Activated naive CD8-positive, alpha-beta T cell treated with anti-CD3 and anti-CD28 coated beads, Interleukin-2, amount 10 ng/mL, durations not matched to agents 7 days and 5 days (primary cell): ENCODE measurements at regions not wholly inside any gene's neighbourhood (a gene's known extent, or its start where the extent isn't known, plus 50 kb on each side); places are given as distances from the start of the nearest gene placed in this dataset.
"Not testable (repeated sequence)": the region's sequence is repeated elsewhere in the genome, so short reads cannot be mapped to it uniquely, and the experiment has no call there.

ENCODE experiments used
- ATAC-seq: fragments of 150-1000 bp; cut with Tn5 transposase; one replicate; pipeline ENCODE4 v1.10.0; 2021; ENCODE audit warnings: low read depth, moderate library complexity
- POLR2A ChIA-PET: fragments of 350-600 bp; sonication (Branson Sonifier 250); formaldehyde crosslinking; loops from one replicate; lab custom pipeline; 2021; ENCODE audit warnings: antibody characterized with exemption; lab: Charles Lee
- DNase-seq: peaks from one replicate; pipeline ENCODE4 v3.0.0; 2021
- H3K27ac Mint-ChIP-seq: one replicate; pipeline ENCODE4 v1.8.0; 2022; ENCODE audit warnings: mild to moderate bottlenecking, mixed read lengths
- H3K27me3 Mint-ChIP-seq: one replicate; pipeline ENCODE4 v1.8.0; 2022; ENCODE audit warnings: mild to moderate bottlenecking, moderate library complexity, mixed read lengths
- H3K36me3 Mint-ChIP-seq: one replicate; pipeline ENCODE4 v1.8.0; 2021; ENCODE audit warnings: mild to moderate bottlenecking, mixed read lengths
- H3K4me1 Mint-ChIP-seq: one replicate; pipeline ENCODE4 v1.8.0; 2021; ENCODE audit warnings: mixed read lengths
- H3K4me3 Mint-ChIP-seq: one replicate; pipeline ENCODE4 v1.8.0; 2022; ENCODE audit warnings: mild to moderate bottlenecking, moderate library complexity, mixed read lengths
- H3K9me3 Mint-ChIP-seq: one replicate; pipeline ENCODE4 v1.8.0; 2021; ENCODE audit warnings: mixed read lengths

GRCh38 chr16:9665851-9666271, 516.4 kb downstream of the GRIN2A start:
- H3K27me3 Mint-ChIP-seq: no peaks in the 10 kb centered on the region
- no peaks in the 10 kb centered on the region for H3K4me1 Mint-ChIP-seq
- H3K36me3 Mint-ChIP-seq: no peaks in the 10 kb centered on the region
- H3K27ac Mint-ChIP-seq: no peak overlapping the region
- DNase-seq (no peak), ATAC-seq (no peak)
- peaks cover 3% of the 10 kb centered on the region for H3K9me3 Mint-ChIP-seq
- no peak overlapping the region for H3K4me3 Mint-ChIP-seq
- POLR2A ChIA-PET: no interaction called here

DNA sequence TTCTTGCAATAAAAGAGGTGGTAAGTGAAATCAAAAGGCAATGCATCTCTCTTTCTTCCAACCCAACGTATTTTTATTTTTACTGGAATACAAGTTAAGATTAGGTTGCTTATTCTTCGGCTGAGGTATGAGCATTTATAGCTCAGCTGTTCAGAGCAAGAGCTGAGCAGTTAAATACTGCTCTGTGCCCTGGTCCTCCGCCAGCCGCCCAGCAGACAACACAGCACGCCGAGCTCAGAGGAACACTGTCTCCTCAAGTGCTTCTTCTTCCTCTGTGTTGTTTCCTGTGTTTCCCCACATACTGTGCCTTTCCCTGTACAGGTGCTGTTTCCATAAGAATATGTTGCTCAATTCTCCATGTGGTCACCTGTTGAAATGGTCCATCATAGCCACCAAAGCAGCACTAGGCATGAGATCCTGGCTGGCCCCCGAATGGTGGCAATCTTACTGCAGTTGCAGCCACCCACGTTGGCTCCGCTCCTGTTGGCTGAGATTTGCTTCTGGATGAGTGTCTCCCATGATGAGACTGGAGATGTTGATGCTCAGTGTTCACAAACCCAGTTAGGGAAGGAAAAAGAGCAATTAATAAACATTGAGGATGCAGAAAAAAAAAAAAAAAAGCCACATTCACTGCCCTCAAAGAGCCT, 515.3 kb downstream of the GRIN2A start:
- Mint-ChIP-seq H3K27me3 (no peaks in the 10 kb centered on the region), H3K36me3 (no peaks in the 10 kb centered on the region), H3K4me3 (no peak overlapping the region), H3K4me1 (no peaks in the 10 kb centered on the region), H3K27ac (no peak overlapping the region), H3K9me3 (peaks cover 3% of the 10 kb centered on the region)
- POLR2A ChIA-PET: no interaction called here
- DNase-seq (no peak), ATAC-seq (no peak)

GRCh38 chr16:9670033-9670432, 512.2 kb downstream of the GRIN2A start:
- H3K36me3 Mint-ChIP-seq: no peaks in the 10 kb centered on the region
- no peaks in the 10 kb centered on the region for H3K4me1 Mint-ChIP-seq
- H3K9me3 Mint-ChIP-seq: peaks cover 3% of the 10 kb centered on the region
- POLR2A ChIA-PET: no interaction called here
- H3K27me3 Mint-ChIP-seq: no peaks in the 10 kb centered on the region
- no peak overlapping the region for H3K4me3 Mint-ChIP-seq
- no peak overlapping the region for H3K27ac Mint-ChIP-seq
- ATAC-seq (no peak), DNase-seq (no peak)

DNA sequence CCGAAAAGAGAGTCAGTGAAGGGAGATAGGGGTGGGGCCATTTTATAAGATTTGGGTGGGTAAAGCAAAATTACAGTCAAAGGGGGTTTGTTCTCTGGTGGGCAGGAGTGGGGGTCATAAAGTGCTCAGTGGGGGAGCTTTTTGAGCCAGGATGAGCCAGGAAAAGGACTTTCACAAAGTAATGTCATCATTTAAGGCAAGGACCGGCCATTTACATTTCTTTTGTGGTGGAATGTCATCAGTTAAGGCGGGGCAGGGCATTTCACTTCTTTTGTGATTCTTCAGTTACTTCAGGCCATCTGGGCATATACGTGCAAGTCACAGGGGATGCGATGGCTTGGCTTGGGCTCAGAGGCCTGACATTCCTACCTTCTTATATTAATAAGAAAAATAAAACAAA, 511.6 kb downstream of the GRIN2A start:
- POLR2A ChIA-PET, H3K4me3 Mint-ChIP-seq, H3K9me3 Mint-ChIP-seq, DNase-seq, H3K27ac Mint-ChIP-seq, H3K4me1 Mint-ChIP-seq, H3K27me3 Mint-ChIP-seq, ATAC-seq, H3K36me3 Mint-ChIP-seq: not testable (repeated sequence)

DNA sequence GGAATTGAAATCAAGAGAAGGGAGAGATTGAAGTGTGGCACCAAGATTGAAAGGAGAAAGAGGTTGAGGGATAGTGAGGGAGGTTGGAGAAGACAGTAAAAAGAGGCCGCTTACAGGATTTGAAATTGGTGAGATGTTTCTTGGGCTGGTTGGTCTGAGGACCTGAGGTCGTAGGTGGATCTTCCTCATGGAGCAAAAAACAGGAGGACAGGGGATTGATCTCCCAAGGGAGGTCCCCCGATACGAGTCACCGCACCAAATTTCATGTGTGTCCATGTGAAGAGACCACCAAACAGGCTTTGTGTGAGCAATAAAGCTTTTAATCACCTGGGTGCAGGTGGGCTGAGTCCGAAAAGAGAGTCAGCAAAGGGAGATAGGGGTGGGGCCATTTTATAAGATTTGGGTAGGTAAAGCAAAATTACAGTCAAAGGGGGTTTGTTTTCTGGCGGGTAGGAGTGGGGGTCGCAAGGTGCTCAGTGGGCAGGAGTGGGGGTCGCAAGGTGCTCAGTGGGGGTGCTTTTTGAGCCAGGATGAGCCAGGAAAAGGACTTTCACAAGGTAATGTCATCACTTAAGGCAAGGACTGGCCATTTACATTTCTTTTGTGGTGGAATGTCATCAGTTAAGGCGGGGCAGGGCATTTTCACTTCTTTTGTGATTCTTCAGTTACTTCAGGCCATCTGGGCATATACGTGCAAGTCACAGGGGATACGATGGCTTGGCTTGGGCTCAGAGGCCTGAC, 505.5 kb downstream of the GRIN2A start:
- H3K4me1 Mint-ChIP-seq, H3K27ac Mint-ChIP-seq, DNase-seq, ATAC-seq, H3K4me3 Mint-ChIP-seq, H3K36me3 Mint-ChIP-seq, POLR2A ChIA-PET, H3K27me3 Mint-ChIP-seq, H3K9me3 Mint-ChIP-seq: not testable (repeated sequence)

DNA sequence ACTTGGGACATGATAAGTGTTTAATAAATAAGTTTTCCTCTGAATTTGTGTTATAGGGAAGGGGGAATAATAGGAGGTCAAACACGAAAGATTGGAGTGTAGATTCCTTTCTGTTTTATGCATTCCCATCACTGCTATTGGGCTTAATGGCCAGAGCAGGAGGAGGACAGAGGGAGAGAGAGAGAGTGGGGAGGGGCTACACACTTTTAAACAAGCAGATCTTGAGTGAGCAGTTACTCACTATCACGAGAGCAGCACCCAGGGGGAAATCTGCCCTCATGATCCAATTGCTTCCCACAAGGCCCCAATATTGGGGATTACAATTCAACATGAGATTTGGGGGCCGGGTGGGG, 505.0 kb downstream of the GRIN2A start:
- ATAC-seq (no peak), DNase-seq (no peak)
- no peaks in the 10 kb centered on the region for H3K9me3 Mint-ChIP-seq
- no peaks in the 10 kb centered on the region for H3K4me1 Mint-ChIP-seq
- POLR2A ChIA-PET: no interaction called here
- no peak overlapping the region for H3K4me3 Mint-ChIP-seq
- no peaks in the 10 kb centered on the region for H3K36me3 Mint-ChIP-seq
- no peaks in the 10 kb centered on the region for H3K27me3 Mint-ChIP-seq
- H3K27ac Mint-ChIP-seq: no peak overlapping the region

- no peaks in the 10 kb centered on the region for H3K27me3 Mint-ChIP-seq
- no peaks in the 10 kb centered on the region for H3K4me1 Mint-ChIP-seq
- DNase-seq (no peak), ATAC-seq (no peak)
- H3K27ac Mint-ChIP-seq: no peak overlapping the region
- no peak overlapping the region for H3K4me3 Mint-ChIP-seq
- H3K9me3 Mint-ChIP-seq: peaks cover 8% of the 10 kb centered on the region
- H3K36me3 Mint-ChIP-seq: no peaks in the 10 kb centered on the region
- POLR2A ChIA-PET: no interaction called here
Measured at GRCh38 chr16:9679213-9679767, 502.9 kb downstream of the GRIN2A start.

DNA sequence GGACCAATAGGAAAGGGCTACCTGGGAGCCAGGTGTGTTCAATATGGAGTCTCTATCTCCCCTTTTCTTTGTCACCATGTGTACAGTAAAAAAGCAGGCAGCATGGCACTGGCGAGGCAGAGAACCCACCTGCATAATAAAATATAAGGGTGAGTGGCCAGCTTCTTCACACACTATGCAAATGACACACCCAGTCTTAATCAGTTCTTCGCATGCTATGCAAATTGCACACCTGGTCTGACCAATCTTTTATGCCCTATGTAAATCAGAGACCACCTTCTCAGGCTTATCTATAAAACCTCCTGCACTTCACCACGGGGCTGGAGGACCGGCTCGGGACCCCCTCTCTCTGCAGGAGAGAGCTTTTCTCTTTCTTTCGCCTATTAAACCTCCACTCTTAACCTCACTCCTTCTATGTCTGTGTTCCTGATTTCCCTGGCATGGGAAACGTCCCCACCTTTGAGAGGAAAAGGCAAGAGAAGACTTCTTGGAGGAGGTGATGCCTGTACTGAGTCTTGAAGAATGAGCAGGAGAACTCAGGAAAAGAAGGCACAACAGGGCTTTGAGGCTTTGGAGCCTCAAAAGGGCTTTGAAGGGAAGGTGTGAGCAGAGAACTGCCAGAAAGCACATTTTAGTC, 502.1 kb downstream of the GRIN2A start:
- no peaks in the 10 kb centered on the region for H3K36me3 Mint-ChIP-seq
- no peaks in the 10 kb centered on the region for H3K4me1 Mint-ChIP-seq
- H3K27ac Mint-ChIP-seq: no peak overlapping the region
- ATAC-seq: no peak
- H3K4me3 Mint-ChIP-seq: no peak overlapping the region
- H3K9me3 Mint-ChIP-seq: peaks cover 8% of the 10 kb centered on the region
- no peak for DNase-seq
- H3K27me3 Mint-ChIP-seq: no peaks in the 10 kb centered on the region
- POLR2A ChIA-PET: interaction anchor here (0.6 kb wide), 1 partner anchor 1663 kb away, joined by 3 read pairs; no protein-coding TSS in a partner anchor

GRCh38 chr16:9680968-9681367, 501.3 kb downstream of the GRIN2A start:
- DNase-seq: no peak
- ATAC-seq: no peak
- H3K36me3 Mint-ChIP-seq: no peaks in the 10 kb centered on the region
- no peak overlapping the region for H3K27ac Mint-ChIP-seq
- no peaks in the 10 kb centered on the region for H3K4me1 Mint-ChIP-seq
- H3K9me3 Mint-ChIP-seq: peaks cover 8% of the 10 kb centered on the region
- POLR2A ChIA-PET: no interaction called here
- no peak overlapping the region for H3K4me3 Mint-ChIP-seq
- H3K27me3 Mint-ChIP-seq: no peaks in the 10 kb centered on the region

DNA sequence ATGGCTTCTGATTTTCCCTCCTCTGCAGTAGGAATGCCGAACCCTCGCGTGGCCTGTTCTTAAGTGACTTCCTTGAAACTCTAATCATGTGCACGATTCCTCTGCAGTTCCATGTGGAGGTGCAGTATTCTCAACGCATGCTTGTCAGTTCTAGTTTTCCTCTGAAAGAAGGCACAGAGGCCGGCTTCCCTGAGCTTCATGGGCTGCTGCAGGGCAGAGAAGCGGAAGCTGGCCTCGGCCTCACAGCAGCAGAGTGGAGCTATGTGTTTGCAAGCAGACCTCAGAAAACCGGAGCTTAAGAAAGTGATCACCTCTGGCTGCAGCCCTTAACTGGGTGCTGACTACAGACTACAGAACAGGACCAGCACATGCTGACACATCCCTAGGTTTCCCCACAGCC, 500.7 kb downstream of the GRIN2A start:
- no peak overlapping the region for H3K4me3 Mint-ChIP-seq
- H3K36me3 Mint-ChIP-seq: no peaks in the 10 kb centered on the region
- no peaks in the 10 kb centered on the region for H3K4me1 Mint-ChIP-seq
- H3K27me3 Mint-ChIP-seq: no peaks in the 10 kb centered on the region
- POLR2A ChIA-PET: no interaction called here
- no peak overlapping the region for H3K27ac Mint-ChIP-seq
- peaks cover 8% of the 10 kb centered on the region for H3K9me3 Mint-ChIP-seq
- DNase-seq: no peak
- no peak for ATAC-seq

DNA sequence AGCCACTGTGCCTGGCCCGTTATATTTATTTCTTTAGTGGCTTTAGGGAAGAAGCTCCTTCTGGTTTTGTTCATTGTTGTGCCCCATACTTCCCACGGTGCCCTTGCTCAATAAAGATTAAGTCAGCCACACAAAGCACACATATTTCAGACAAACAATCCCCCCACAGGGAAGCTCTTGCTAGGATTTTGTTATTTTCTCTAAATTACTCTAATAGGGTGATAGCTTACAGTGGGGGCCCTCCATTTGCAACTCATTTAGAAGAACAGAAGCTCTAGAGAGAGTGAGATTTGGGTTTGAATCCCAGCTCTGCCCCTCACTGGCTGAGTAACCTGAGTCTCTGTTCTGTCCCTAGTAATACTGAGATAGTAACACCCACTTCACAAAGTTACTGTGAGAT, 499.9 kb downstream of the GRIN2A start:
- Mint-ChIP-seq H3K9me3 (peaks cover 8% of the 10 kb centered on the region), H3K4me1 (no peaks in the 10 kb centered on the region), H3K27ac (no peak overlapping the region), H3K4me3 (no peak overlapping the region), H3K27me3 (no peaks in the 10 kb centered on the region), H3K36me3 (no peaks in the 10 kb centered on the region)
- DNase-seq: no peak
- ATAC-seq: no peak
- POLR2A ChIA-PET: no interaction called here

DNA sequence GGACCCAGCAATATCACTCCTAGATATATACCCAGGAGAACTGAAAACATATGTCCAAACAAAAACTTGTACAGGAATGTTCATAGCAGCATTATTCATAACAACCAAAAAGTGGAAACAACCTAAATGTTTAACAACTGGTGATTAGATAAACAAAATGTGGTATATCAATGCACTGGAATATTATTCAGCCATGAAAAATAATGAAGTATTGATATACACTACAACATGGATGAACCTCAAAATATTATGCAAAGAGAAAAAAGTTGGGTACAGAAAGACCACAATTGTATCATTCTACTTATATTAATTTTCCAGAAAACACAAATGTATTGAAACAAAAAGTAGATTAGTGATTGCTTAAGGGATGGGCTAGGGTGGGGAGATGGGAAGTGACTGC, 498.6 kb downstream of the GRIN2A start:
- ATAC-seq (no peak), DNase-seq (no peak)
- no peak overlapping the region for H3K4me3 Mint-ChIP-seq
- H3K27ac Mint-ChIP-seq: no peak overlapping the region
- H3K9me3 Mint-ChIP-seq: peaks cover 8% of the 10 kb centered on the region
- H3K27me3 Mint-ChIP-seq: no peaks in the 10 kb centered on the region
- POLR2A ChIA-PET: no interaction called here
- H3K36me3 Mint-ChIP-seq: no peaks in the 10 kb centered on the region
- H3K4me1 Mint-ChIP-seq: no peaks in the 10 kb centered on the region

DNA sequence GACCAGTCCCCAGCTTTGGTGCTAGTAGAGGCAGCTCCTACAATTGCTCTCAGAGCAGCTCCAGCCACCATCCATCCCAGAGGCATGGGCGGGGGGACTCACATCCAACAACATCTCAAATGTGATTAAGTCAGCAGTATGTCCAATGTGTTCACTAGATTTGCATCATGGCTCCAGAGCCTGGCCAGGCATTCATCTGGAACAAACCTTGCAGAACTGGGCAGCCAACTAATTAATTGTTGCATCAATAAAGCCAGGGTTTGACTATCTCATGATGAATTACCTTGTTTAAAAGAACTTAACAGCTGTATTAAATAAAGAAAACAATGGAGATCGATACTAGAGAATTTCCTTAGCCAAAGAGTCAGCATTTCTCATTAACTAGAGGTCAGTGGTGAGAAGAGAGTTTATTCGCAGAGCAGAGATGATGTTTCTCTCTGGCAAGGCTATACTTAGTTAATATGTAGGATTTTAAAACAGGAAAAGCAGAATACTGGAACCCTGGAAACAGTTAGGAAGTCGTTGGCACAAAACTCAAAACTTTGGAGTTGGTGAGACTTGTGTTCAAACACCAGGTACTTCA, 494.4 kb downstream of the GRIN2A start:
- no peak for ATAC-seq
- POLR2A ChIA-PET: no interaction called here
- Mint-ChIP-seq H3K27me3 (no peaks in the 10 kb centered on the region), H3K36me3 (no peaks in the 10 kb centered on the region), H3K27ac (no peak overlapping the region), H3K4me1 (no peaks in the 10 kb centered on the region), H3K4me3 (no peak overlapping the region), H3K9me3 (peaks cover 7% of the 10 kb centered on the region)
- DNase-seq: no peak
